SK-N-SH (cell line): ENCODE measurements at regions not wholly inside any gene's neighbourhood (a gene's known extent, or its start where the extent isn't known, plus 50 kb on each side); places are given as distances from the start of the nearest gene placed in this dataset.

Experiments
- CTCF ChIP-seq: fragments of 200-600 bp; sonication (generic); IDR thresholded peaks from 2 replicates; pipeline ENCODE4 v1.6.1; 2017; ENCODE audit warnings: antibody characterized with exemption, mild to moderate bottlenecking, moderate library complexity
- EP300 ChIP-seq, 2 experiments: IDR thresholded peaks; 2 replicates each; pipeline versions ENCODE4 v1.4.0 to v1.6.1; 2012; ENCODE audit warnings: borderline replicate concordance in 1 of 2, low read depth in 1 of 2, low read length in 1 of 2
- EZH2phosphoT487 ChIP-seq: fragments of 200-600 bp; sonication (generic); IDR thresholded peaks from 2 replicates; pipeline ENCODE4 v1.6.1; 2017; ENCODE audit warnings: low read depth, mixed run types, mild to moderate bottlenecking, antibody characterized with exemption, moderate library complexity, borderline replicate concordance
- FOXM1 ChIP-seq: IDR thresholded peaks from 2 replicates; pipeline ENCODE4 v1.4.0; 2012; ENCODE audit warnings: low read depth, mild to moderate bottlenecking
- IRF3 ChIP-seq: fragments of 150-350 bp; IDR thresholded peaks from 2 replicates; pipeline ENCODE4 v1.6.1; 2016; ENCODE audit warnings: mild to moderate bottlenecking, low read depth, low read length
- JUND ChIP-seq: IDR thresholded peaks from 2 replicates; pipeline ENCODE4 v1.4.0; 2012
- MXI1 ChIP-seq: IDR thresholded peaks from 2 replicates; pipeline ENCODE4 v1.6.1; 2012; ENCODE audit warnings: mild to moderate bottlenecking, low read depth, low read length, improper control_type of control experiment
- NFIC ChIP-seq: IDR thresholded peaks from 2 replicates; pipeline ENCODE4 v1.4.0; 2012; ENCODE audit warnings: borderline replicate concordance
- RAD21 ChIP-seq: IDR thresholded peaks from 2 replicates; pipeline ENCODE4 v1.6.1; 2012; ENCODE audit warnings: mild to moderate bottlenecking, low read length
- YY1 ChIP-seq: IDR thresholded peaks from 2 replicates; pipeline ENCODE4 v1.4.0; 2012; ENCODE audit warnings: low read depth, mild to moderate bottlenecking

GRCh38 chr4:111360906-111361305 lies 738.0 kb upstream of the PITX2 start:
- TF ChIP-seq IRF3, result no peak
- no peak for TF ChIP-seq CTCF
- TF ChIP-seq NFIC, result no peak
- TF ChIP-seq MXI1, result no peak
- TF ChIP-seq EP300 (IDR thresholded peaks at IDR 0.05; ENCODE audit: borderline replicate concordance in 1 of 2, low read depth in 1 of 2, low read length in 1 of 2), result no peak
- no peak for TF ChIP-seq JUND
- TF ChIP-seq EZH2phosphoT487, result no peak
- no peak for TF ChIP-seq RAD21
- TF ChIP-seq FOXM1, result no peak
- no peak for TF ChIP-seq YY1
